ENCODE measurements at regions not wholly inside any gene's neighbourhood (a gene's known extent, or its start where the extent isn't known, plus 50 kb on each side); places are given as distances from the start of the nearest gene placed in this dataset.

DNA sequence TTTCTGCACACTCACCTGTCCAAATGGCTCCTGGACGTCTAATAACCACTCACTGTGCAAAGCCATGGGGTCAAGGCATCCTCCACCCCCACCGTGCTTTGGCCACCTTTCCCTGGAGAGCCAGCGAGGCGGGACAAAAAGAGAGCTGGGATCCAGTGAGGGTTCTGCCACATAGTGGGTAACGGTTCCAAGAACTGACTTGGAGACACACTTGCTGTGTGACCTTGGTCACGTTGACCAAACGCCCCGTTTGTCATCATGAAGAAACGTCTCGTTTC lies 287.2 kb downstream of the TFAP2C start:
- TF ChIP-seq, protein P1, sequence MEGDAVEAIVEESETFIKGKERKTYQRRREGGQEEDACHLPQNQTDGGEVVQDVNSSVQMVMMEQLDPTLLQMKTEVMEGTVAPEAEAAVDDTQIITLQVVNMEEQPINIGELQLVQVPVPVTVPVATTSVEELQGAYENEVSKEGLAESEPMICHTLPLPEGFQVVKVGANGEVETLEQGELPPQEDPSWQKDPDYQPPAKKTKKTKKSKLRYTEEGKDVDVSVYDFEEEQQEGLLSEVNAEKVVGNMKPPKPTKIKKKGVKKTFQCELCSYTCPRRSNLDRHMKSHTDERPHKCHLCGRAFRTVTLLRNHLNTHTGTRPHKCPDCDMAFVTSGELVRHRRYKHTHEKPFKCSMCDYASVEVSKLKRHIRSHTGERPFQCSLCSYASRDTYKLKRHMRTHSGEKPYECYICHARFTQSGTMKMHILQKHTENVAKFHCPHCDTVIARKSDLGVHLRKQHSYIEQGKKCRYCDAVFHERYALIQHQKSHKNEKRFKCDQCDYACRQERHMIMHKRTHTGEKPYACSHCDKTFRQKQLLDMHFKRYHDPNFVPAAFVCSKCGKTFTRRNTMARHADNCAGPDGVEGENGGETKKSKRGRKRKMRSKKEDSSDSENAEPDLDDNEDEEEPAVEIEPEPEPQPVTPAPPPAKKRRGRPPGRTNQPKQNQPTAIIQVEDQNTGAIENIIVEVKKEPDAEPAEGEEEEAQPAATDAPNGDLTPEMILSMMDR (IDR thresholded peaks at IDR 0.05; ENCODE audit: low read length): no peak
- TF ChIP-seq EZH2 (IDR thresholded peaks at IDR 0.05; ENCODE audit: borderline replicate concordance, low read length): no peak
